ENCODE measurements at regions not wholly inside any gene's neighbourhood (a gene's known extent, or its start where the extent isn't known, plus 50 kb on each side); places are given as distances from the start of the nearest gene placed in this dataset.

- ChIA-PET CTCF (ENCODE audit: low intra/inter-chr PET ratio) (no interaction called here), POLR2A (no interaction called here)
- no peak for FAIRE-seq
- Histone ChIP-seq H3K9me3 (replicated peaks; ENCODE audit: control insufficient read depth, insufficient read depth, low read depth, low read length) (0 out of 2 replicates have a peak, but pooled peaks cover 2% of the 10 kb centered on the region), H3K9me1 (ENCODE audit: control insufficient read depth, insufficient read depth, low read length) (no peaks in the 10 kb centered on the region), H2AFZ (ENCODE audit: low read depth, low read length) (no peak overlapping the region), H3K79me2 (ENCODE audit: control insufficient read depth, insufficient read depth, low read length) (no peaks in the 10 kb centered on the region), H4K20me1 (replicated peaks; ENCODE audit: control insufficient read depth, insufficient read depth, low read length) (no peaks in the 10 kb centered on the region), H3K36me3 (ENCODE audit: control insufficient read depth, insufficient read depth, low read length) (no peaks in the 10 kb centered on the region), H3K4me2 (ENCODE audit: insufficient read depth, low read length) (no peak overlapping the region), H3K27me3 (ENCODE audit: control insufficient read depth in 2 of 2, insufficient read depth in 2 of 2, low read length in 2 of 2) (no peaks in the 10 kb centered on the region), H3K4me1 (replicated peaks in 1 of 2; ENCODE audit: control insufficient read depth in 2 of 2, insufficient read depth in 2 of 2, low read length in 2 of 2) (no peaks in the 10 kb centered on the region), H3K4me3 (no peak overlapping the region), H3K9ac (ENCODE audit: insufficient read depth in 1 of 2, low read depth in 2 of 2, low read length in 2 of 2) (no peak overlapping the region), H3K27ac (ENCODE audit: extremely low read depth, low read depth, low read length) (no peak overlapping the region)
- in situ Hi-C loops (cut with MboI) (no loop called here), intact Hi-C loops (cut with micrococcal nuclease) (no loop called here)
- 0% methylated on average over 1 of the region's 1 CpG for WGBS (ENCODE audit: insufficient coverage, low coverage, missing lambda C conversion rate)
- BruUV-seq (replicated peaks), result no TSS peak
- TF ChIP-seq MCM3 (IDR thresholded peaks at IDR 0.05), result no peak
- TF ChIP-seq ELF2 (CRISPR knock-in tag; IDR thresholded peaks at IDR 0.05), result no peak
- no peak for TF ChIP-seq ZNF717 (CRISPR knock-in tag; IDR thresholded peaks at IDR 0.05)
- TF ChIP-seq MITF (IDR thresholded peaks at IDR 0.05), result no peak
- TF ChIP-seq DMBX1 (CRISPR knock-in tag; IDR thresholded peaks at IDR 0.05; ENCODE audit: borderline replicate concordance), result no peak
- ATAC-seq, result no peak
- DNase-seq (ENCODE audit: extremely low read depth in 1 of 4, low spot score in 3 of 4), result no peak
These were observed 151.6 kb upstream of the VSTM2A start for GRCh38 chr7:54390565-54390964.

GRCh38 chr7:54392935-54393334 is 149.2 kb upstream of the VSTM2A start:
- no peak overlapping the region for H3K4me2 ChIP-seq (ENCODE audit: insufficient read depth, low read length)
- POLR2A ChIA-PET, result no interaction called here
- DNase-seq (ENCODE audit: extremely low read depth in 1 of 4, low spot score in 3 of 4) (no peak), ATAC-seq (no peak), FAIRE-seq (no peak)
- H3K9me3 ChIP-seq (replicated peaks; ENCODE audit: control insufficient read depth, insufficient read depth, low read depth, low read length), result 0 out of 2 replicates have a peak, but pooled peaks cover 2% of the 10 kb centered on the region
- 0% methylated on average over 2 of the region's 2 CpGs for WGBS (ENCODE audit: insufficient coverage, low coverage, missing lambda C conversion rate)
- H3K9me1 ChIP-seq (ENCODE audit: control insufficient read depth, insufficient read depth, low read length), result no peaks in the 10 kb centered on the region
- no peaks in the 10 kb centered on the region for H4K20me1 ChIP-seq (replicated peaks; ENCODE audit: control insufficient read depth, insufficient read depth, low read length)
- H3K9ac ChIP-seq (ENCODE audit: insufficient read depth in 1 of 2, low read depth in 2 of 2, low read length in 2 of 2), result no peak overlapping the region
- H3K4me1 ChIP-seq (replicated peaks in 1 of 2; ENCODE audit: control insufficient read depth in 2 of 2, insufficient read depth in 2 of 2, low read length in 2 of 2), result no peaks in the 10 kb centered on the region
- intact Hi-C loops (cut with micrococcal nuclease), result no loop called here
- H3K79me2 ChIP-seq (ENCODE audit: control insufficient read depth, insufficient read depth, low read length), result no peaks in the 10 kb centered on the region
- no peak overlapping the region for H3K27ac ChIP-seq (ENCODE audit: extremely low read depth, low read depth, low read length)
- H3K27me3 ChIP-seq (ENCODE audit: control insufficient read depth in 2 of 2, insufficient read depth in 2 of 2, low read length in 2 of 2), result no peaks in the 10 kb centered on the region
- no peak overlapping the region for H3K4me3 ChIP-seq
- CTCF ChIA-PET (ENCODE audit: low intra/inter-chr PET ratio), result no interaction called here
- H3K36me3 ChIP-seq (ENCODE audit: control insufficient read depth, insufficient read depth, low read length), result no peaks in the 10 kb centered on the region
- in situ Hi-C loops (cut with MboI), result no loop called here
- H2AFZ ChIP-seq (ENCODE audit: low read depth, low read length), result no peak overlapping the region
- BruUV-seq (replicated peaks), result no TSS peak
- TF ChIP-seq SRSF1 (IDR thresholded peaks at IDR 0.05; ENCODE audit: low read depth, low read length) (no peak), E2F5 (CRISPR knock-in tag; IDR thresholded peaks at IDR 0.05) (no peak), VEZF1 (CRISPR knock-in tag; IDR thresholded peaks at IDR 0.05) (no peak), ZNF395 (CRISPR knock-in tag; IDR thresholded peaks at IDR 0.05) (no peak), SOX6 (IDR thresholded peaks at IDR 0.05) (no peak), KLF13 (tag; IDR thresholded peaks at IDR 0.05; ENCODE audit: borderline replicate concordance, low read depth) (no peak), KAT2B (IDR thresholded peaks at IDR 0.05; ENCODE audit: low read depth, low read length) (no peak), IFI16 (CRISPR knock-in tag; IDR thresholded peaks at IDR 0.05) (no peak)
